T-helper 1 cell (primary cell): ENCODE measurements at regions not wholly inside any gene's neighbourhood (a gene's known extent, or its start where the extent isn't known, plus 50 kb on each side); places are given as distances from the start of the nearest gene placed in this dataset.
"Not testable (repeated sequence)": the region's sequence is repeated elsewhere in the genome, so short reads cannot be mapped to it uniquely, and the experiment has no call there.

ENCODE experiments used
- DNase-seq, 5 donors: peaks; one replicate each; pipeline ENCODE4 v3.0.0-alpha.2; 2012 to 2020

- no peak for DNase-seq
These were observed 77.0 kb downstream of the CCDC71L start for GRCh38 chr7:106583706-106584690.

- DNase-seq = no peak
These were observed 77.9 kb downstream of the CCDC71L start for GRCh38 chr7:106583100-106583499.

DNA sequence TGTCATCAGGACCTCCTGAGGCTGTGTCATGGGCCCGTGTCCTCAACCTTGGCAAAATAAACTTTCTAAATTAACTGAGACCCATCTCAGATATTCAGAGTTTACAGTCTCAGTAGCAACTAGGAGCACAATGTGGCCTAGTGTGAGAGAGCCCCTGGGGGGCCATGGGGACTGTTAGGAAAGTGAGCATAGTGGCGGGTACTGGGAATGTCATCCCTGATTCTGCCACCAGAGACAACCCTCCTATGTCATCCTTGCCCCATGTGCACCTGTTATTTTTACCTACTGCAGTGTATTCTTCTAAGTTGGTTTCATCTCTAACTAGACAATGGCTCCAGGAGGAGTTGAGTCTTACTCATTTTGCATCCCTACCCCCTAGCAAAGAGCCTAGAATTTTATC is 78.6 kb downstream of the CCDC71L start:
- no peak for DNase-seq

DNA sequence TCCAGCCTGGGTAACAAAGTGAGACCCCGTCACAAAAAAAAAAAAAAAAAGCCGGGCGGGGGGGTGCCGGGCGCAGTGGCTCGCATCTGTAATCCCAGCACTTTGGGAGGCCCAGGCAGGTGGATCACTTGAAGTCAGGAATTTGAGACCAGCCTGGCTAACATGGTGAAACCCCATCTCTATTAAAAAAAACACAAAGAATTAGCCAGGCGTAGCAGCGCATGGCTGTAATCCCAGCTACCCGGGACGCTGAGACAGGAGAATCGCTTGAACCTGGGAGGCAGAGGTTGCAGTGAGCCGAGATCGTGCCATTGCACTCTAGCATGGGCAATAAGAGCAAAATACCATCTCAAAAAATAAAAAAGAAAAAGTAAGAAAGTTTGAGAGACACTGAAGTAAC is 81.9 kb downstream of the CCDC71L start:
- not testable (repeated sequence) for DNase-seq

DNA sequence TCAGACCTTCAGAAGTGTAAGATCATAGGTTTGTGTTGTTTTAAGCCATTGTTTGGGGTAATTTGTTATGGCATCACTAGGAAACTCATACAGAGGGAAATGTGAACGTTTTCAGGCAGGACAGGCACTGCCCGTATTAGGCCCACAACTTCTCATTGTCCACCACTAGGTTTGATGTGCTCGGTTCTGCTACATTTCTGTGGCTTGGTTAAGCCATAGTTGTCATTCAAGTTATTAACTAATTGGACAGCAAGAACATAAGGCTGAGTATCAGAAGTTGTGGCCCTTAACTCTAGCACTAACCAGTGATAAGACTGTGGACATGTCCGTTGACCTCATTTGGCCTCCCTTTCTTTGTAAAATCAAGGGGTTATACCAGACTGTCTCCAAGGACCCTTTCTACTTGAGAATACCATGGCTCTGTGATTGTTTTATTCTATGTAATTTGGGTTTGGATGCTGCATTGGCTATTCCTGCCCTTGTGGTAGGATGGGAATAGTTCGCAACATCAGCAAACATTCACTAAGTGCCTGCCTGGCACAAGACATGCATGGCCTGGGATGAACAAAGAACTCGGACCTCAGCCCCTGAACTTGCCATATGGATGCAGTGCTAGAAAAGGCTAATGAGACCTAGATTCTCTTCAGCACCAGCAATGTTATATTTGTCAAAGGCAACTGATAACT is 85.7 kb downstream of the CCDC71L start:
- no peak for DNase-seq

DNA sequence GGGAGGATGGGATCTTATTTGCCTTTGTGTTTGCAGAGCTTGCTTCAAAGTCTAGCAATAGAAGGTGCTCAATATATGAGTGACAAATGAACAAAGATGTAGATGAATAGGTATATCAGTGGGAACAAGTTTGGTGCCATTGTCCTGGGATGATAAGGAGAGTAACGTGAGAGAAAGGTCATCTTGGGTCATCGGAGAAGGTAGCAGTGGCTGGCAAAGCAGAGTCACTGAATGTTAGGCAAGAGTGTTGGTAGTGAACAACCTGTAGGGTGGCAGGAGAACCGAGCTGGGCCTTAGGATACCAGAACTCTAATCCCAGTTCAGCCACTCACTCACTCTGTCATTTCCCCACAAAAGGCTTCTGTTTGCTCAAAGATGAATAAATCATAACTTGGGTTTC is 87.2 kb downstream of the CCDC71L start:
- DNase-seq = no peak

GRCh38 chr7:106573125-106573663 is 87.8 kb downstream of the CCDC71L start:
- DNase-seq = no peak

- DNase-seq = no peak
These were observed 88.4 kb downstream of the CCDC71L start for GRCh38 chr7:106572394-106573124.

DNA sequence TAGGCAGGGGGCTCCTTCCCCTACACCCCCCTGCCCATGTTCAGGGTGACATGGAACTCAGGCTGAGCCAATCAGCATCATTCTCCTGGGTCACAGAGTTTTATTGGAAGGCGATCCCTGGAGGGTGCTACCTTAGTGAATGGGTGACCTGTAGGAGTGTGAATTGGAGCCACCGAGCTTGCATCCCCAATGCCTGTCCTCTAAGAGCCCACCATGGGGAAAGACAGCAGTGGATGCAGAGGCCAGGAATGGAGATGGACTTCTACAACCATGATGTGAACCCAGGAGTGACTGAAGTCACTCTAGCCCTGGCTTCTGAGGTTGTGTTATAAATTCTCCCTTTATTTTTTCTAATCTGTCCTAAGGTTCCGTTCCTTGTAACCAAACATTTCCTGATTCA is 89.4 kb downstream of the CCDC71L start:
- no peak for DNase-seq

DNA sequence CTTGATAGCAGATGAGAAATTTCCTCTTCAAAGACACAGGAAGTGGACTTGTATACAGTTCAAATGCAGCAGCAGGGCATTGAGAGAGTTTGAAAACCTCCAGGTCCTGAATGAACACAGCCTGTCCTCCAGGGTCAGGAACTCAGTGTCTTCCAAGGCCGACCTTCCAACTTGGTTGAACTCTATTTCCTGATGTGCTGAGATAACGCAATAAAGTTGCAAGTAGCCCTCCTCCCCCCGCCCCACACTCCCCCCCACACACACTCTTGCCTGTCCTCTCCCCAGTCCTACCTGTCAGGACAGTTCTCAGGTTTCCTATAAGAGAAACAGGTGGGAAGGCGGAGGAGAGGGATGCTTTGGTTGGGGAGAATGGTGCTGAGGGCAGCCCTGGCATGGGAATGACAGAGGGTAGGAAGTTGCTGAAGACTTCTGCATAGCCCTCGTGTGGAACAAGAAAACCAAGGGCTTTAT is 90.0 kb downstream of the CCDC71L start:
- DNase-seq = no peak

DNA sequence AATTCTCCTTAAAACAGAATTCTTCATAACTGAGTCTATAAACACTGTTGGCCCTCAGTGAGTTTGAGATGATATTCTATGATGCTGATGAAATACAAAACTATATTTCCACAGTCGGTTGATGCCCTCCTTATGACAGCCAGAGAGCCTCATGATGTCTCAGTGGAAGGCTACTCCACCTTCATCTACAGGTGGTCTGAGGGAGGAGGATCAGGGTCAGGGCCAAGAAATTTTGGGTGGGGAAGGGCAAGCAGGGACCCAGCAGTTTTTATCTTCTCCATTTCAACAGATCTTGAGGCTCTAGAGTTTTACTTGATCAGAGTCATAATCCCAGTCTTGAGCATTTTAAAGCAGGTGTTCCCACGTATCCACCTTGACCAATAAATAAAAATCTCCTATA is 90.8 kb downstream of the CCDC71L start:
- no peak for DNase-seq

- DNase-seq = no peak
These were observed 91.4 kb downstream of the CCDC71L start for GRCh38 chr7:106569500-106569929.

- DNase-seq = peak in 1 of 5 donors; percentile 77
These were observed 92.1 kb downstream of the CCDC71L start for GRCh38 chr7:106568680-106569499.

DNA sequence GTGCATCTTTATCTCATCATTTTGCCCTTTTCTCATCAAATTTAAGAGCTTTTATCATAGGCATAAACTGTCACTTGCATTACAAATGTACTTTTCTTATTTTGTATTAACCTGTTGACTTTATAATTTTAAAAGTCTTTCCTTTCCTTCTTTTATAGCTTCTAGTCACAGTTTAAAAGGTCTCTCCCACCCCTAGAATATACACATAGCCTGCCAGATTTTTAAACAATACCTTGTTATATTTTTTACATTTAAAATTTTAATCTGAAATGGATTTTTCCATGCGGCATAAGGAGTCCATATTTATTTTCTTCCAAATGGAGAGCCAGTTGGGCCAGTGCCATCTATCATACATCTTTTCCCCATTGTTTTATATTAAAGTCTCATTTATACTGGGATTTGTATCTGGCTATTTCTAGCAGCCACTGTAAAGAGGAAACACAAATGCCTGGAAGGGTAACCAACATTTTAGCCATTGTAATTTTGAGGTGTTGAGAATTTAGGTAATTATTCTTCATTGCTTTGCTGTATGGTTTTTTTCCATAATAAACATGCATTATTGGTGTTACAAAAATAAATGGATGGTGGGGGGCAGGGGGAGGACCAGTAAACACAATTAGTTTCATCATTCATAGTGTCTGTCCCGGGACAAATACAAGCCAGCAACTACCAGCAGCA is 92.8 kb downstream of the CCDC71L start:
- DNase-seq = no peak

- DNase-seq = not testable (repeated sequence)
These were observed 93.6 kb downstream of the CCDC71L start for GRCh38 chr7:106567204-106568001.

GRCh38 chr7:106566672-106567071 is 94.3 kb downstream of the CCDC71L start:
- DNase-seq = no peak

DNA sequence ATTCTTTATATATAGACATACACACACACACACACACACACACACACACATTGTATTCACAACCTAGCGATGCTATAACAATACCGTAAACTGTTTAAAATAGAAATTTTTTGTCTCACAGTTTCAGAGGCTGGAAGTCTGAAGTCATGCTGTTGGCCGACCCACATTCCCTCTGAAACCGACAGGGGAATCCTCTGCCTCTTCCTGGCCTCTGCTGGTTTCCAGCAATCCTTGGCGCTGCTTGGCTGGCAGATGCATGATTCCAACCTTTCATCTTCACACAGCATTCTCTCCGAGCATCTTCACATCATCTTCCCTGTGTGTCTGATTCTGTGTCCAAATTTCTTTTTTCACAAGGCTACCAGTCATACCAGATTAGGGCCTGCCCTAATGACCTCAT is 94.8 kb downstream of the CCDC71L start:
- no peak for DNase-seq

DNA sequence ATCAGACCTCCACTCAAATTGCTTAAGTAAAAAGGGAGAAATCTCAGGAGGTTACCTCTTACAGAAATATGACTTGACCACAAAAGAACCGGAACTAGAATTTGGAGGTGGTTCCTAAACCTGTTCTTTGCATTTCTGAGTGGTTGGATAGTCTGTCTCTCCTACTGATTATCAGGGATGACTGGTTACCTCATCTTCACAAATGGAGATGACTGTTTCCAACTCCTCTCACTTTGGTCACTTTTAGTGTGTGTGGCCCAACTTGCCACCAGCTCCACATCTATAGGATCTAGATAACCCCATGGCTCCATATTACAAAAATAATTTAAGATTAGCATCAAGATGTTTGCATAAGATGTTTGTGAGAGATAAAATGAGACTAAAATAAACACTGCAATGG is 95.5 kb downstream of the CCDC71L start:
- no peak for DNase-seq

GRCh38 chr7:106563466-106564150 is 97.3 kb downstream of the CCDC71L start:
- DNase-seq = no peak
